ENCODE measurements at regions not wholly inside any gene's neighbourhood (a gene's known extent, or its start where the extent isn't known, plus 50 kb on each side); places are given as distances from the start of the nearest gene placed in this dataset.

DNA sequence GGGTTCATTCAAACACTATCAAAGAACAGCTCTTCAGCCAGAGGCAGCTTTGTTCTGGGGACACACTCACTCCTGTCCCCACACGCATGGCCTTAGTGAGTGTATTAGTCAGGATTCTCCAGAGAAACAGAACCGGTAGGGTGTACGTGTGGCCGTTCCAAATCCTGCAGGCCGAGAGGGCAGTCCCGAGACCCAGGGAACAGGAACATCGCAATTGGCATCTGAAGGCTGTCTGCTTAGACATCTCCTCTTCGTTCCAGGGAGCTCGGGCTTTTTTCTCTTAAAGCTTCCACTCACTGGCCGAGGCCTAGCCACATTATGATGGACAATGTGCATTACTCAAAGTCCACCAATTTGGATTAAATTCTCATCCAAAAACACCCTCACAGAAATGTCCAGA is 523.3 kb downstream of the GLRX3 start:
- TF ChIP-seq, protein P1, sequence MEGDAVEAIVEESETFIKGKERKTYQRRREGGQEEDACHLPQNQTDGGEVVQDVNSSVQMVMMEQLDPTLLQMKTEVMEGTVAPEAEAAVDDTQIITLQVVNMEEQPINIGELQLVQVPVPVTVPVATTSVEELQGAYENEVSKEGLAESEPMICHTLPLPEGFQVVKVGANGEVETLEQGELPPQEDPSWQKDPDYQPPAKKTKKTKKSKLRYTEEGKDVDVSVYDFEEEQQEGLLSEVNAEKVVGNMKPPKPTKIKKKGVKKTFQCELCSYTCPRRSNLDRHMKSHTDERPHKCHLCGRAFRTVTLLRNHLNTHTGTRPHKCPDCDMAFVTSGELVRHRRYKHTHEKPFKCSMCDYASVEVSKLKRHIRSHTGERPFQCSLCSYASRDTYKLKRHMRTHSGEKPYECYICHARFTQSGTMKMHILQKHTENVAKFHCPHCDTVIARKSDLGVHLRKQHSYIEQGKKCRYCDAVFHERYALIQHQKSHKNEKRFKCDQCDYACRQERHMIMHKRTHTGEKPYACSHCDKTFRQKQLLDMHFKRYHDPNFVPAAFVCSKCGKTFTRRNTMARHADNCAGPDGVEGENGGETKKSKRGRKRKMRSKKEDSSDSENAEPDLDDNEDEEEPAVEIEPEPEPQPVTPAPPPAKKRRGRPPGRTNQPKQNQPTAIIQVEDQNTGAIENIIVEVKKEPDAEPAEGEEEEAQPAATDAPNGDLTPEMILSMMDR (IDR thresholded peaks at IDR 0.05; ENCODE audit: low read length): no peak
- TF ChIP-seq EZH2 (IDR thresholded peaks at IDR 0.05; ENCODE audit: borderline replicate concordance, low read length): no peak
